ENCODE measurements at regions not wholly inside any gene's neighbourhood (a gene's known extent, or its start where the extent isn't known, plus 50 kb on each side); places are given as distances from the start of the nearest gene placed in this dataset.

- Mint-ChIP-seq H3K9me3 (ENCODE audit: unreplicated experiment) (no peaks in the 10 kb centered on the region), H3K27me3 (ENCODE audit: unreplicated experiment) (no peaks in the 10 kb centered on the region), H3K27ac (ENCODE audit: unreplicated experiment) (no peak overlapping the region), H3K4me1 (ENCODE audit: unreplicated experiment) (peaks cover 10% of the 10 kb centered on the region), H3K36me3 (ENCODE audit: unreplicated experiment) (no peaks in the 10 kb centered on the region), H3K4me3 (ENCODE audit: unreplicated experiment) (no peak overlapping the region)
- DNase-seq (ENCODE audit: extremely low spot score, unreplicated experiment) = no peak
- TF ChIP-seq CTCF (IDR thresholded peaks at IDR 0.05) = no peak
These were observed 171.2 kb upstream of the PGRMC2 start for GRCh38 chr4:128458816-128459215.

GRCh38 chr4:128457726-128458125 lies 170.1 kb upstream of the PGRMC2 start:
- Mint-ChIP-seq H3K4me1 (ENCODE audit: unreplicated experiment) (peaks cover 13% of the 10 kb centered on the region), H3K27ac (ENCODE audit: unreplicated experiment) (no peak overlapping the region), H3K4me3 (ENCODE audit: unreplicated experiment) (no peak overlapping the region), H3K9me3 (ENCODE audit: unreplicated experiment) (no peaks in the 10 kb centered on the region), H3K27me3 (ENCODE audit: unreplicated experiment) (no peaks in the 10 kb centered on the region), H3K36me3 (ENCODE audit: unreplicated experiment) (no peaks in the 10 kb centered on the region)
- DNase-seq (ENCODE audit: extremely low spot score, unreplicated experiment) = no peak
- TF ChIP-seq CTCF (IDR thresholded peaks at IDR 0.05) = no peak

- H3K27me3 Mint-ChIP-seq (ENCODE audit: unreplicated experiment) = no peaks in the 10 kb centered on the region
- TF ChIP-seq CTCF (IDR thresholded peaks at IDR 0.05) = no peak
- H3K9me3 Mint-ChIP-seq (ENCODE audit: unreplicated experiment) = no peaks in the 10 kb centered on the region
- DNase-seq (ENCODE audit: extremely low spot score, unreplicated experiment) = no peak
- no peaks in the 10 kb centered on the region for H3K36me3 Mint-ChIP-seq (ENCODE audit: unreplicated experiment)
- no peak overlapping the region for H3K27ac Mint-ChIP-seq (ENCODE audit: unreplicated experiment)
- H3K4me3 Mint-ChIP-seq (ENCODE audit: unreplicated experiment) = no peak overlapping the region
- H3K4me1 Mint-ChIP-seq (ENCODE audit: unreplicated experiment) = peaks cover 13% of the 10 kb centered on the region
These were observed 168.6 kb upstream of the PGRMC2 start for GRCh38 chr4:128456171-128456570.

GRCh38 chr4:128455480-128455879 lies 167.9 kb upstream of the PGRMC2 start:
- Mint-ChIP-seq H3K4me3 (ENCODE audit: unreplicated experiment) (no peak overlapping the region), H3K27ac (ENCODE audit: unreplicated experiment) (no peak overlapping the region), H3K9me3 (ENCODE audit: unreplicated experiment) (no peaks in the 10 kb centered on the region), H3K36me3 (ENCODE audit: unreplicated experiment) (no peaks in the 10 kb centered on the region), H3K27me3 (ENCODE audit: unreplicated experiment) (no peaks in the 10 kb centered on the region), H3K4me1 (ENCODE audit: unreplicated experiment) (peaks cover 13% of the 10 kb centered on the region)
- DNase-seq (ENCODE audit: extremely low spot score, unreplicated experiment) = no peak
- TF ChIP-seq CTCF (IDR thresholded peaks at IDR 0.05) = no peak

- no peak for TF ChIP-seq CTCF (IDR thresholded peaks at IDR 0.05)
- peak overlapping the region; percentile 5 for H3K4me3 Mint-ChIP-seq (ENCODE audit: unreplicated experiment)
- no peaks in the 10 kb centered on the region for H3K27me3 Mint-ChIP-seq (ENCODE audit: unreplicated experiment)
- H3K36me3 Mint-ChIP-seq (ENCODE audit: unreplicated experiment) = no peaks in the 10 kb centered on the region
- DNase-seq (ENCODE audit: extremely low spot score, unreplicated experiment) = no peak
- peak overlapping the region; percentile 50 for H3K27ac Mint-ChIP-seq (ENCODE audit: unreplicated experiment)
- peaks cover 13% of the 10 kb centered on the region for H3K4me1 Mint-ChIP-seq (ENCODE audit: unreplicated experiment)
- H3K9me3 Mint-ChIP-seq (ENCODE audit: unreplicated experiment) = no peaks in the 10 kb centered on the region
These were observed 167.3 kb upstream of the PGRMC2 start for GRCh38 chr4:128454881-128455280.
